Neural progenitor cell (in vitro differentiated cells): ENCODE measurements at regions not wholly inside any gene's neighbourhood (a gene's known extent, or its start where the extent isn't known, plus 50 kb on each side); places are given as distances from the start of the nearest gene placed in this dataset.

Source experiments
- DNase-seq: peaks from one replicate; pipeline ENCODE4 v3.0.0-alpha.2; 2016; ENCODE audit warnings: low spot score
- H2AFZ ChIP-seq: fragments of 200-600 bp; sonication (generic); replicated peaks from 2 replicates; pipeline ENCODE4 v1.6.1; 2016; ENCODE audit warnings: antibody characterized with exemption
- H3F3A ChIP-seq: fragments of 200-600 bp; sonication (generic); 2 replicates; pipeline ENCODE4 v1.6.1; 2016; ENCODE audit warnings: antibody characterized with exemption, low read depth
- H3K27ac ChIP-seq: fragments of 200-600 bp; sonication (generic); 2 replicates; pipeline ENCODE4 v1.5.1; 2016; ENCODE audit warnings: mild to moderate bottlenecking
- H3K27me3 ChIP-seq: fragments of 200-600 bp; sonication (generic); 2 replicates; pipeline ENCODE4 v1.6.1; 2016; ENCODE audit warnings: mild to moderate bottlenecking, moderate library complexity
- H3K36me3 ChIP-seq: fragments of 200-600 bp; sonication (generic); 2 replicates; pipeline ENCODE4 v1.5.1; 2016
- H3K4me1 ChIP-seq: fragments of 200-600 bp; sonication (generic); 2 replicates; pipeline ENCODE4 v1.6.1; 2016; ENCODE audit warnings: mixed run types
- H3K4me2 ChIP-seq: fragments of 200-600 bp; sonication (generic); 2 replicates; pipeline ENCODE4 v1.6.1; 2016
- H3K4me3 ChIP-seq: fragments of 200-600 bp; sonication (generic); 2 replicates; pipeline ENCODE4 v1.5.1; 2016
- H3K79me2 ChIP-seq: fragments of 200-600 bp; sonication (generic); 2 replicates; pipeline ENCODE4 v1.6.1; 2016; ENCODE audit warnings: low read depth
- H3K9ac ChIP-seq: fragments of 200-600 bp; sonication (generic); 2 replicates; pipeline ENCODE4 v1.6.1; 2016
- H3K9me3 ChIP-seq: fragments of 200-600 bp; sonication (generic); 2 replicates; pipeline ENCODE4 v1.5.1; 2016; ENCODE audit warnings: low read depth
- H4K20me1 ChIP-seq: fragments of 200-600 bp; sonication (generic); 2 replicates; pipeline ENCODE4 v1.6.1; 2016; ENCODE audit warnings: low read depth
- H3K27ac Mint-ChIP-seq: 3 replicates; pipeline ENCODE4 v1.8.0; 2021; ENCODE audit warnings: mixed read lengths
- H3K27me3 Mint-ChIP-seq: 2 replicates; pipeline ENCODE4 v1.8.0; 2022; ENCODE audit warnings: low read depth, mild to moderate bottlenecking, inconsistent platforms, moderate library complexity, mixed read lengths; ENCODE audit not compliant: insufficient read depth
- H3K36me3 Mint-ChIP-seq: 3 replicates; pipeline ENCODE4 v1.8.0; 2021; ENCODE audit warnings: mixed read lengths
- H3K4me1 Mint-ChIP-seq: 3 replicates; pipeline ENCODE4 v1.8.0; 2021; ENCODE audit warnings: mixed read lengths
- H3K4me3 Mint-ChIP-seq: 3 replicates; pipeline ENCODE4 v1.8.0; 2021; ENCODE audit warnings: mild to moderate bottlenecking, moderate library complexity, mixed read lengths
- H3K9me3 Mint-ChIP-seq: 3 replicates; pipeline ENCODE4 v1.8.0; 2020; ENCODE audit warnings: mixed read lengths
- CTCF ChIP-seq: fragments of 200-600 bp; sonication (generic); IDR thresholded peaks from 2 replicates; pipeline ENCODE4 v1.5.1; 2017; ENCODE audit warnings: antibody characterized with exemption, mild to moderate bottlenecking
- EZH2 ChIP-seq: fragments of 200-600 bp; sonication (generic); IDR thresholded peaks from 2 replicates; pipeline ENCODE4 v1.6.1; 2017; ENCODE audit warnings: antibody characterized with exemption, mild to moderate bottlenecking, moderate library complexity
- EZH2phosphoT487 ChIP-seq: fragments of 200-600 bp; sonication (generic); IDR thresholded peaks from 2 replicates; pipeline ENCODE4 v1.6.1; 2017; ENCODE audit warnings: antibody characterized with exemption

- H3K4me3 Mint-ChIP-seq: no peak overlapping the region
- Histone ChIP-seq H3K79me2 (no peaks in the 10 kb centered on the region), H3K9ac (no peak overlapping the region), H2AFZ (no peak overlapping the region), H3K27ac (no peak overlapping the region), H3K9me3 (no peaks in the 10 kb centered on the region), H3F3A (no peaks in the 10 kb centered on the region), H3K27me3 (no peaks in the 10 kb centered on the region), H3K36me3 (no peaks in the 10 kb centered on the region), H3K4me2 (no peak overlapping the region), H3K4me3 (no peak overlapping the region), H3K4me1 (no peaks in the 10 kb centered on the region), H4K20me1 (no peaks in the 10 kb centered on the region)
- H3K36me3 Mint-ChIP-seq: no peaks in the 10 kb centered on the region
- TF ChIP-seq EZH2phosphoT487: no peak
- no peak for TF ChIP-seq EZH2
- no peak for TF ChIP-seq CTCF
- peaks cover 10% of the 10 kb centered on the region for H3K27me3 Mint-ChIP-seq
- H3K4me1 Mint-ChIP-seq: no peaks in the 10 kb centered on the region
- no peak for DNase-seq
- H3K9me3 Mint-ChIP-seq: peaks cover 4% of the 10 kb centered on the region
- no peak overlapping the region for H3K27ac Mint-ChIP-seq
Measured at GRCh38 chr2:121005453-121005852, 269.8 kb downstream of the GLI2 start.

GRCh38 chr2:121006743-121007489 is 271.2 kb downstream of the GLI2 start:
- Histone ChIP-seq H3K27ac (no peak overlapping the region), H3K4me3 (no peak overlapping the region), H3K4me1 (no peaks in the 10 kb centered on the region), H2AFZ (no peak overlapping the region), H3F3A (no peaks in the 10 kb centered on the region), H3K4me2 (no peak overlapping the region), H3K9me3 (no peaks in the 10 kb centered on the region), H3K27me3 (no peaks in the 10 kb centered on the region), H3K79me2 (no peaks in the 10 kb centered on the region), H3K9ac (no peak overlapping the region), H3K36me3 (no peaks in the 10 kb centered on the region), H4K20me1 (no peaks in the 10 kb centered on the region)
- TF ChIP-seq EZH2phosphoT487: no peak
- no peak for TF ChIP-seq CTCF
- TF ChIP-seq EZH2: no peak
- Mint-ChIP-seq H3K27me3 (peaks cover 10% of the 10 kb centered on the region), H3K4me3 (no peak overlapping the region), H3K9me3 (peaks cover 12% of the 10 kb centered on the region), H3K4me1 (no peaks in the 10 kb centered on the region), H3K27ac (no peak overlapping the region), H3K36me3 (no peaks in the 10 kb centered on the region)
- no peak for DNase-seq

- H3K27ac ChIP-seq: no peak overlapping the region
- H3K9me3 ChIP-seq: no peaks in the 10 kb centered on the region
- Mint-ChIP-seq H3K4me1 (no peaks in the 10 kb centered on the region), H3K9me3 (peaks cover 12% of the 10 kb centered on the region), H3K36me3 (no peaks in the 10 kb centered on the region), H3K4me3 (no peak overlapping the region), H3K27me3 (peaks cover 10% of the 10 kb centered on the region), H3K27ac (no peak overlapping the region)
- H3K79me2 ChIP-seq: no peaks in the 10 kb centered on the region
- DNase-seq: no peak
- H3K36me3 ChIP-seq: no peaks in the 10 kb centered on the region
- H2AFZ ChIP-seq: no peak overlapping the region
- no peak for TF ChIP-seq EZH2phosphoT487
- no peak for TF ChIP-seq EZH2
- TF ChIP-seq CTCF: no peak
- no peak overlapping the region for H3K4me3 ChIP-seq
- no peaks in the 10 kb centered on the region for H3K4me1 ChIP-seq
- H4K20me1 ChIP-seq: no peaks in the 10 kb centered on the region
- H3K4me2 ChIP-seq: no peak overlapping the region
- no peaks in the 10 kb centered on the region for H3K27me3 ChIP-seq
- no peak overlapping the region for H3K9ac ChIP-seq
- no peaks in the 10 kb centered on the region for H3F3A ChIP-seq
Measured at GRCh38 chr2:121007490-121007853, 271.8 kb downstream of the GLI2 start.
